OCI-LY1 (cell line): ENCODE measurements at regions not wholly inside any gene's neighbourhood (a gene's known extent, or its start where the extent isn't known, plus 50 kb on each side); places are given as distances from the start of the nearest gene placed in this dataset.

Experiments used
- H2AFZ ChIP-seq: fragments of 200-600 bp; sonication (generic), shearing (Covaris generic); 2 replicates; pipeline ENCODE4 v1.6.0; 2014; ENCODE audit warnings: antibody characterized with exemption, mild to moderate bottlenecking, low read length
- H3F3A ChIP-seq: fragments of 200-600 bp; sonication (generic), shearing (Covaris generic); 2 replicates; pipeline ENCODE4 v1.6.0; 2014; ENCODE audit warnings: mild to moderate bottlenecking, antibody characterized with exemption, low read length, moderate library complexity; ENCODE audit not compliant: insufficient read depth
- H3K27ac ChIP-seq: fragments of 200-600 bp; sonication (generic); 2 replicates; pipeline ENCODE4 v1.5.1; 2014; ENCODE audit warnings: low read length, mixed run types, mild to moderate bottlenecking, low read depth; ENCODE audit not compliant: poor library complexity, severe bottlenecking
- H3K27me3 ChIP-seq: fragments of 200-600 bp; sonication (generic); 2 replicates; pipeline ENCODE4 v1.6.0; 2014; ENCODE audit warnings: antibody characterized with exemption, mild to moderate bottlenecking, low read length, moderate library complexity; ENCODE audit not compliant: insufficient read depth
- H3K36me3 ChIP-seq: fragments of 200-600 bp; sonication (generic); 2 replicates; pipeline ENCODE4 v1.6.1; 2014; ENCODE audit warnings: mild to moderate bottlenecking, antibody characterized with exemption, low read length, moderate library complexity, mixed read lengths; ENCODE audit not compliant: insufficient read depth
- H3K4me1 ChIP-seq: fragments of 200-600 bp; sonication (generic); 2 replicates; pipeline ENCODE4 v1.5.1; 2014; ENCODE audit warnings: mild to moderate bottlenecking, low read length, moderate library complexity; ENCODE audit not compliant: insufficient read depth, severe bottlenecking
- H3K4me2 ChIP-seq: fragments of 200-600 bp; sonication (generic), shearing (Covaris generic); 2 replicates; pipeline ENCODE4 v1.6.1; 2014; ENCODE audit warnings: low read length
- H3K4me3 ChIP-seq: fragments of 200-600 bp; sonication (generic); 2 replicates; pipeline ENCODE4 v1.5.1; 2014; ENCODE audit warnings: low read length, low read depth, mild to moderate bottlenecking, mixed read lengths; ENCODE audit not compliant: poor library complexity, severe bottlenecking
- H3K79me2 ChIP-seq: fragments of 200-600 bp; shearing (Covaris generic); 2 replicates; pipeline ENCODE4 v1.6.1; 2016; ENCODE audit warnings: mixed run types, low read length, mixed read lengths; ENCODE audit not compliant: insufficient read depth
- H3K9ac ChIP-seq: fragments of 200-600 bp; sonication (generic), shearing (Covaris generic); 2 replicates; pipeline ENCODE4 v1.6.1; 2014; ENCODE audit warnings: mild to moderate bottlenecking, low read length, mixed read lengths
- H3K9me2 ChIP-seq: fragments of 200-600 bp; sonication (generic), shearing (Covaris generic); 2 replicates; pipeline ENCODE4 v1.6.1; 2014; ENCODE audit warnings: low read depth, mild to moderate bottlenecking, low read length, mixed read lengths
- H3K9me3 ChIP-seq: fragments of 200-600 bp; shearing (Covaris generic); 2 replicates; pipeline ENCODE4 v1.6.1; 2014; ENCODE audit warnings: low read length, mixed read lengths
- H4K20me1 ChIP-seq: fragments of 200-600 bp; sonication (generic), shearing (Covaris generic); 2 replicates; pipeline ENCODE4 v1.6.0; 2016; ENCODE audit warnings: mild to moderate bottlenecking, low read length; ENCODE audit not compliant: insufficient read depth
- CTCF ChIP-seq: fragments of 200-600 bp; sonication (generic), shearing (Covaris generic); IDR thresholded peaks from 2 replicates; pipeline ENCODE4 v1.5.1; 2017; ENCODE audit warnings: mild to moderate bottlenecking, antibody characterized with exemption, low read length, moderate library complexity, mixed read lengths
- EZH2 ChIP-seq: fragments of 200-600 bp; sonication (generic), shearing (Covaris generic); IDR thresholded peaks from 2 replicates; pipeline ENCODE4 v1.8.0; 2017; ENCODE audit warnings: borderline replicate concordance, mixed run types, mild to moderate bottlenecking, antibody characterized with exemption, low read length, moderate library complexity, mixed read lengths

- no peaks in the 10 kb centered on the region for H3K79me2 ChIP-seq
- no peaks in the 10 kb centered on the region for H3K36me3 ChIP-seq
- no peaks in the 10 kb centered on the region for H3K27me3 ChIP-seq
- H3K4me3 ChIP-seq: no peak overlapping the region
- no peak overlapping the region for H3K27ac ChIP-seq
- no peaks in the 10 kb centered on the region for H3K4me1 ChIP-seq
- TF ChIP-seq EZH2: no peak
- TF ChIP-seq CTCF: no peak
- no peak overlapping the region for H2AFZ ChIP-seq
- no peak overlapping the region for H3K9ac ChIP-seq
- no peaks in the 10 kb centered on the region for H3K9me3 ChIP-seq
- H3K4me2 ChIP-seq: no peak overlapping the region
- no peaks in the 10 kb centered on the region for H3F3A ChIP-seq
- no peaks in the 10 kb centered on the region for H3K9me2 ChIP-seq
- no peaks in the 10 kb centered on the region for H4K20me1 ChIP-seq
Observed at GRCh38 chr14:29109589-29109988, 343.0 kb downstream of the FOXG1 start.

- Histone ChIP-seq H3K79me2 (no peaks in the 10 kb centered on the region), H2AFZ (no peak overlapping the region), H3K27ac (no peak overlapping the region), H3K9me2 (no peaks in the 10 kb centered on the region), H3K4me1 (no peaks in the 10 kb centered on the region), H3K9ac (no peak overlapping the region), H4K20me1 (no peaks in the 10 kb centered on the region), H3K36me3 (no peaks in the 10 kb centered on the region), H3K27me3 (no peaks in the 10 kb centered on the region), H3K4me2 (no peak overlapping the region), H3F3A (no peaks in the 10 kb centered on the region), H3K9me3 (no peaks in the 10 kb centered on the region), H3K4me3 (no peak overlapping the region)
- no peak for TF ChIP-seq EZH2
- no peak for TF ChIP-seq CTCF
Observed at GRCh38 chr14:29111554-29111953, 345.0 kb downstream of the FOXG1 start.

GRCh38 chr14:29123017-29123416, 356.4 kb downstream of the FOXG1 start:
- TF ChIP-seq EZH2: no peak
- TF ChIP-seq CTCF: no peak
- Histone ChIP-seq H3K4me3 (no peak overlapping the region), H3K9me2 (no peaks in the 10 kb centered on the region), H3K4me2 (no peak overlapping the region), H3K27me3 (no peaks in the 10 kb centered on the region), H3K36me3 (no peaks in the 10 kb centered on the region), H3K4me1 (no peaks in the 10 kb centered on the region), H3K9me3 (no peaks in the 10 kb centered on the region), H3F3A (no peaks in the 10 kb centered on the region), H3K27ac (no peak overlapping the region), H3K79me2 (no peaks in the 10 kb centered on the region), H3K9ac (no peak overlapping the region), H2AFZ (no peak overlapping the region), H4K20me1 (no peaks in the 10 kb centered on the region)
